Ishikawa (cell line): ENCODE measurements at regions not wholly inside any gene's neighbourhood (a gene's known extent, or its start where the extent isn't known, plus 50 kb on each side); places are given as distances from the start of the nearest gene placed in this dataset.

ENCODE experiments used
- EP300 ChIP-seq: IDR thresholded peaks from 2 replicates; pipeline ENCODE4 v1.6.1; 2012; ENCODE audit warnings: borderline replicate concordance
- REST ChIP-seq: IDR thresholded peaks from 2 replicates; pipeline ENCODE4 v1.6.1; 2012; ENCODE audit warnings: low read depth, mild to moderate bottlenecking
- TAF1 ChIP-seq: IDR thresholded peaks from 2 replicates; pipeline ENCODE4 v1.6.1; 2012; ENCODE audit warnings: low read depth, mild to moderate bottlenecking
- YY1 ChIP-seq: IDR thresholded peaks from 2 replicates; pipeline ENCODE4 v1.6.1; 2012; ENCODE audit warnings: low read depth
- ZBTB7A ChIP-seq: IDR thresholded peaks from 2 replicates; pipeline ENCODE4 v1.6.1; 2012; ENCODE audit warnings: low read depth

- TF ChIP-seq REST (no peak), TAF1 (no peak), YY1 (no peak), EP300 (no peak), ZBTB7A (no peak)
These were observed 1443.2 kb upstream of the FLRT2 start for GRCh38 chr14:84086714-84087113.
